Liver (tissue), 3 donors: ENCODE measurements at regions not wholly inside any gene's neighbourhood (a gene's known extent, or its start where the extent isn't known, plus 50 kb on each side); places are given as distances from the start of the nearest gene placed in this dataset.

Experiments
- GABPA ChIP-seq, 2 donors: IDR thresholded peaks in 1 of 2; conservative IDR thresholded peaks in 1 of 2; 2 replicates each; pipeline ENCODE4 v1.6.1; 2016; ENCODE audit warnings: antibody characterized with exemption in 2 of 2, mild to moderate bottlenecking in 1 of 2, moderate library complexity in 1 of 2
- HNF4A ChIP-seq, 2 donors: conservative IDR thresholded peaks; 2 replicates each; pipeline ENCODE4 v1.6.1; 2016; ENCODE audit warnings: antibody characterized with exemption in 2 of 2, mild to moderate bottlenecking in 2 of 2
- MAX ChIP-seq: IDR thresholded peaks from 2 replicates; pipeline ENCODE4 v1.6.1; 2016; ENCODE audit warnings: antibody characterized with exemption
- TAF1 ChIP-seq: conservative IDR thresholded peaks from 2 replicates; pipeline ENCODE4 v1.6.1; 2016; ENCODE audit warnings: antibody characterized with exemption, mild to moderate bottlenecking
- ZBTB33 ChIP-seq: IDR thresholded peaks from 2 replicates; pipeline ENCODE4 v1.6.1; 2016; ENCODE audit warnings: antibody characterized with exemption
- TF ChIP-seq, protein P1 (sequence below): fragments of 150-350 bp; IDR thresholded peaks from 2 replicates; pipeline ENCODE4 v1.5.1; 2017; ENCODE audit warnings: improper control_type of control experiment, low read depth, low read length; ENCODE audit not compliant: missing input control
- donor health status: healthy.
- donor health status: healthy.

DNA sequence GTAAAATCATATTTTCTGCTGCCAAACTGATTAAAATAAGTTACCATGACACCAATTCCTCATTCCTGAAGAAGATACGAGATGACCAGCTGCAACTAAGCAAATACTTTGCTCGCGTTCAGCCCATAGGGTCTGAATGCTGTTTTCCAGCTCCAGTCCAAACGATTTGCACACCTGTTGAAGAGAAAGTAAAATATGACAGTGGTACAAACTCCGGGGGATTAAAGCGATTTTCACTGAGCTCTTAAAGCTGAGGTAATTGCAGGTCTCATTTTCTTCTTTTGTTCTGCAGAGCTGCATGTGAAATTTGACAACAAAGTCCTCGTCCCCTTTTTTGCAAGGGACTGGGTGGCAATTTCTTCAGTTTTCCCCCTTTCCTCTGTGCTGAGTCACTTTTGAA lies 118.4 kb downstream of the NR2F2 start:
- TF ChIP-seq MAX (no peak), ZBTB33 (no peak), TAF1 (no peak), GABPA (IDR thresholded peaks at IDR 0.05 in 1 of 2, conservative IDR thresholded peaks at IDR 0.05 in 1 of 2) (no peak), HNF4A (conservative IDR thresholded peaks at IDR 0.05) (no peak)
- TF ChIP-seq, protein P1, sequence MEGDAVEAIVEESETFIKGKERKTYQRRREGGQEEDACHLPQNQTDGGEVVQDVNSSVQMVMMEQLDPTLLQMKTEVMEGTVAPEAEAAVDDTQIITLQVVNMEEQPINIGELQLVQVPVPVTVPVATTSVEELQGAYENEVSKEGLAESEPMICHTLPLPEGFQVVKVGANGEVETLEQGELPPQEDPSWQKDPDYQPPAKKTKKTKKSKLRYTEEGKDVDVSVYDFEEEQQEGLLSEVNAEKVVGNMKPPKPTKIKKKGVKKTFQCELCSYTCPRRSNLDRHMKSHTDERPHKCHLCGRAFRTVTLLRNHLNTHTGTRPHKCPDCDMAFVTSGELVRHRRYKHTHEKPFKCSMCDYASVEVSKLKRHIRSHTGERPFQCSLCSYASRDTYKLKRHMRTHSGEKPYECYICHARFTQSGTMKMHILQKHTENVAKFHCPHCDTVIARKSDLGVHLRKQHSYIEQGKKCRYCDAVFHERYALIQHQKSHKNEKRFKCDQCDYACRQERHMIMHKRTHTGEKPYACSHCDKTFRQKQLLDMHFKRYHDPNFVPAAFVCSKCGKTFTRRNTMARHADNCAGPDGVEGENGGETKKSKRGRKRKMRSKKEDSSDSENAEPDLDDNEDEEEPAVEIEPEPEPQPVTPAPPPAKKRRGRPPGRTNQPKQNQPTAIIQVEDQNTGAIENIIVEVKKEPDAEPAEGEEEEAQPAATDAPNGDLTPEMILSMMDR: no peak
